Heart left ventricle (tissue), 13 donors: ENCODE measurements at regions not wholly inside any gene's neighbourhood (a gene's known extent, or its start where the extent isn't known, plus 50 kb on each side); places are given as distances from the start of the nearest gene placed in this dataset.

Experiments
- CTCF ChIP-seq, 12 donors: fragments of 200-600 bp; sonication (generic) in 4 of 12; IDR thresholded peaks; one replicate each; pipeline versions ENCODE4 v1.5.0 to v1.8.0; 2018 to 2022; ENCODE audit warnings: antibody characterized with exemption in 12 of 12, mild to moderate bottlenecking in 5 of 12
- POLR2A ChIP-seq, 2 donors: fragments of 450-650 bp; IDR thresholded peaks; one replicate each; pipeline ENCODE4 v1.6.1; 2017; ENCODE audit warnings: antibody characterized with exemption in 2 of 2, mild to moderate bottlenecking in 2 of 2, moderate library complexity in 2 of 2
- donor health status: ischemic (EF 13 %, LVEDD 7.1; RV severe dilation, severe dysfunction).
- donor health status: DM: no; HTN: yes; CAD: no.
- donor health status: DM: no; HTN: no; CAD: no.
- donor health status: ischemic (EF 25% LVEDD 6.9; RV normal size, moderate dysfunction).
- donor health status: ischemic (EF 25% LVEDD 5.7; RV mildly dilated, moderate dysfunction).
- donor health status: ischemic (EF 35%, LVEDD 5.7; RV mildly dilated, moderate dysfunction).
- donor health status: nonischemic (EF 11% LVEDD 7.7; RV severe dilation, severe dysfunction).
- donor health status: DM: yes; HTN: yes; CAD: no.
- donor health status: PGD.
- donor health status: ischemic (EF 29% LVEDD 5.4; RV normal size, mild dysfunction).
- donor health status: nonischemic (EF 23%, LVEDD 6.1; RV moderate dilation, normal function).

DNA sequence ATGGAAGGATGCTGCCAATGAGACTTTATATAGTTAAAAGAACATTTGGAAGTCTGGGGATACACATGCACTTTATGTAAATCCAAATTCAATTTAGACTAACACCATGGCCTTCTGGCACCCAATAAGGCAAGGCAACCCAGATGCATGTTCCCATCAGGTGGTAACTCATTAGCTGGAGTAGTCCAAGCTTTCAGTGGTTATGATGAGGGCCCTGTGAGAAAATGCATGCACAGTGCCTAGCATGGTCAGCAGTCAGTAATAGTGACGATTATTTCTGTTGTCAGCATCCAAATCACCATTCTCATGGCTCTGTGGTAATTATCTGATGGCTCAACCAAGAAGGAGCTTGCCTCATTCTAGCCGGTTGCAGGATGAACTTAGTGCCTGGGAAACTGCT lies 70.3 kb upstream of the CTLA4 start:
- no peak for TF ChIP-seq CTCF (IDR thresholded peaks at IDR 0.05)
- TF ChIP-seq POLR2A (IDR thresholded peaks at IDR 0.05) = no peak
